ENCODE measurements at regions not wholly inside any gene's neighbourhood (a gene's known extent, or its start where the extent isn't known, plus 50 kb on each side); places are given as distances from the start of the nearest gene placed in this dataset.

GRCh38 chr10:77692782-77693181 is 55.2 kb upstream of the KCNMA1 start:
- Histone ChIP-seq H2AFZ (ENCODE audit: insufficient read depth, low read depth, low read length, poor library complexity, severe bottlenecking) (no peak overlapping the region), H3K4me1 (ENCODE audit: control insufficient read depth in 1 of 2, insufficient read depth in 2 of 2, low read length in 2 of 2) (peaks cover 1 to 2% of the 10 kb centered on the region in 2 donors), H3K9ac (ENCODE audit: insufficient read depth, low read length, poor library complexity, severe bottlenecking) (no peak overlapping the region), H3K79me2 (ENCODE audit: insufficient read depth, low read length) (no peaks in the 10 kb centered on the region), H3K36me3 (replicated peaks in 1 of 2; ENCODE audit: control insufficient read depth in 1 of 2, insufficient read depth in 2 of 2, low read length in 2 of 2) (no peaks in the 10 kb centered on the region), H3K27me3 (ENCODE audit: control insufficient read depth in 2 of 2, insufficient read depth in 2 of 2, low read length in 2 of 2) (peaks cover 5 to 6% of the 10 kb centered on the region in 2 donors), H3K9me3 (replicated peaks in 1 of 2; ENCODE audit: control insufficient read depth in 1 of 2, insufficient read depth in 1 of 2, low read length in 2 of 2) (no peaks in the 10 kb centered on the region), H4K20me1 (ENCODE audit: insufficient read depth, low read length) (no peaks in the 10 kb centered on the region), H3K4me3 (replicated peaks in 1 of 3; ENCODE audit: low read depth in 2 of 3, low read length in 3 of 3) (no peak overlapping the region), H3K27ac (ENCODE audit: low read depth in 1 of 2, low read length in 2 of 2) (no peak overlapping the region), H3K4me2 (replicated peaks; ENCODE audit: extremely low read depth, low read length, poor library complexity, severe bottlenecking) (no peak overlapping the region)
- H3K4me3 Mint-ChIP-seq: no peak overlapping the region
- H3K27me3 Mint-ChIP-seq (ENCODE audit: low read depth in 3 of 3): peaks cover 7 to 26% (median 18%) of the 10 kb centered on the region in 3 donors
- WGBS (ENCODE audit: insufficient coverage): 94% methylated on average over 3 of the region's 3 CpGs
- H3K4me1 Mint-ChIP-seq: peaks cover 9% of the 10 kb centered on the region
- peaks cover 0 to 5% (median 2%) of the 10 kb centered on the region in 7 donors for H3K9me3 Mint-ChIP-seq
- H3K36me3 Mint-ChIP-seq: no peaks in the 10 kb centered on the region
- TF ChIP-seq CTCF (IDR thresholded peaks at IDR 0.05): no peak
- H3K27ac Mint-ChIP-seq: no peak overlapping the region
- intact Hi-C loops (cut with micrococcal nuclease): no loop called here
- no peak for DNase-seq

GRCh38 chr10:77689339-77689738 is 51.7 kb upstream of the KCNMA1 start:
- Mint-ChIP-seq H3K4me3 (no peak overlapping the region), H3K36me3 (no peaks in the 10 kb centered on the region), H3K27me3 (ENCODE audit: low read depth in 3 of 3) (peaks cover 7 to 28% (median 26%) of the 10 kb centered on the region in 3 donors), H3K4me1 (peaks cover 5% of the 10 kb centered on the region), H3K9me3 (peaks cover 0 to 5% (median 0%) of the 10 kb centered on the region in 7 donors), H3K27ac (no peak overlapping the region)
- Histone ChIP-seq H3K9me3 (replicated peaks in 1 of 2; ENCODE audit: control insufficient read depth in 1 of 2, insufficient read depth in 1 of 2, low read length in 2 of 2) (no peaks in the 10 kb centered on the region), H3K36me3 (replicated peaks in 1 of 2; ENCODE audit: control insufficient read depth in 1 of 2, insufficient read depth in 2 of 2, low read length in 2 of 2) (no peaks in the 10 kb centered on the region), H3K79me2 (ENCODE audit: insufficient read depth, low read length) (no peaks in the 10 kb centered on the region), H3K4me2 (replicated peaks; ENCODE audit: extremely low read depth, low read length, poor library complexity, severe bottlenecking) (no peak overlapping the region), H3K27me3 (ENCODE audit: control insufficient read depth in 2 of 2, insufficient read depth in 2 of 2, low read length in 2 of 2) (peaks cover 1 to 3% of the 10 kb centered on the region in 2 donors), H3K4me1 (ENCODE audit: control insufficient read depth in 1 of 2, insufficient read depth in 2 of 2, low read length in 2 of 2) (no peaks in the 10 kb centered on the region), H3K9ac (ENCODE audit: insufficient read depth, low read length, poor library complexity, severe bottlenecking) (no peak overlapping the region), H3K4me3 (replicated peaks in 1 of 3; ENCODE audit: low read depth in 2 of 3, low read length in 3 of 3) (no peak overlapping the region), H2AFZ (ENCODE audit: insufficient read depth, low read depth, low read length, poor library complexity, severe bottlenecking) (no peak overlapping the region), H4K20me1 (ENCODE audit: insufficient read depth, low read length) (no peaks in the 10 kb centered on the region), H3K27ac (ENCODE audit: low read depth in 1 of 2, low read length in 2 of 2) (no peak overlapping the region)
- no peak for TF ChIP-seq CTCF (IDR thresholded peaks at IDR 0.05)
- no peak for DNase-seq
- intact Hi-C loops (cut with micrococcal nuclease): no loop called here
- 100% methylated on average over 1 of the region's 5 CpGs for WGBS (ENCODE audit: insufficient coverage)
